Suprapubic skin (tissue), 4 donors: ENCODE measurements at regions not wholly inside any gene's neighbourhood (a gene's known extent, or its start where the extent isn't known, plus 50 kb on each side); places are given as distances from the start of the nearest gene placed in this dataset.

Experiments
- DNase-seq, 2 donors: peaks; one replicate each; pipeline ENCODE4 v3.0.0-alpha.2; 2019; ENCODE audit warnings: low spot score in 2 of 2
- H3K27ac ChIP-seq: fragments of 200-600 bp; sonication (generic); one replicate; pipeline ENCODE4 v1.5.1; 2019
- H3K27me3 ChIP-seq: fragments of 200-600 bp; sonication (generic); one replicate; pipeline ENCODE4 v1.5.1; 2019
- H3K36me3 ChIP-seq: fragments of 200-600 bp; sonication (generic); one replicate; pipeline ENCODE4 v1.5.1; 2019
- H3K4me1 ChIP-seq: fragments of 200-600 bp; sonication (generic); one replicate; pipeline ENCODE4 v1.5.1; 2019
- H3K4me3 ChIP-seq: fragments of 200-600 bp; sonication (generic); one replicate; pipeline ENCODE4 v1.5.1; 2019; ENCODE audit warnings: mild to moderate bottlenecking
- H3K9me3 ChIP-seq: fragments of 200-600 bp; sonication (generic); one replicate; pipeline ENCODE4 v1.5.1; 2019
- CTCF ChIP-seq, 2 donors: fragments of 200-600 bp in 1 of 2; fragments of 450-650 bp in 1 of 2; sonication (generic) in 1 of 2; IDR thresholded peaks; one replicate each; pipeline ENCODE4 v1.5.1; 2016 to 2019; ENCODE audit warnings: antibody characterized with exemption in 2 of 2, mild to moderate bottlenecking in 1 of 2, moderate library complexity in 1 of 2
- EP300 ChIP-seq: sonication (generic); formaldehyde crosslinking; IDR thresholded peaks from one replicate; pipeline ENCODE4 v1.6.1; 2017; ENCODE audit warnings: antibody characterized with exemption
- POLR2A ChIP-seq, 2 donors: fragments of 450-650 bp; IDR thresholded peaks; one replicate each; pipeline ENCODE4 v1.6.1; 2017; ENCODE audit warnings: antibody characterized with exemption in 2 of 2, mild to moderate bottlenecking in 2 of 2, moderate library complexity in 2 of 2
- POLR2AphosphoS5 ChIP-seq, 3 donors: sonication (generic); formaldehyde crosslinking; IDR thresholded peaks; one replicate each; pipeline ENCODE4 v1.6.1; 2017; ENCODE audit warnings: antibody characterized with exemption in 3 of 3
- WGBS: methylation state at CpG from one replicate; pipeline ENCODE4 v1.1.5; 2018; 5-methylcytosine and 5-hydroxymethylcytosine counted together

DNA sequence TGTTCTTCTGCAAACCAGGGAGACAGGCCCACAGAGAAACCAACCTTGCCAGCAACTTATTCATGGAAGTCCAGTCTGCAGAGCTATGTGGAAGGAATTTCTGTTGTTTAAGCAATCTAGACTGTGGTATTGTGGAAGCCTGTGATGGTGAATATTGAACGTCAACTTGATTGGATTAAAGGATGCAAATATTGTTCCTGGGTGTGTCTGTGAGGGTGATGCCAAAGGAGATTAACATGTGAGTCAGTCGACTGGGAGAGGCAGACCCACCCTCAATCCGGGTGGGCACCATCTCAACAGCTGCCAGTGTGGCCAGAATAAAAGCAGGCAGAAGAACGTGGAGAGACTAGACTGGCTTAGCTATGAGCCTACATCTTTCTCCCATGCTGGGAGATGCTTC lies 606.0 kb downstream of the EFNB2 start:
- Histone ChIP-seq H3K4me1 (no peaks in the 10 kb centered on the region), H3K27ac (no peak overlapping the region), H3K36me3 (no peaks in the 10 kb centered on the region), H3K27me3 (no peaks in the 10 kb centered on the region), H3K4me3 (no peak overlapping the region), H3K9me3 (no peaks in the 10 kb centered on the region)
- WGBS: 31% methylated on average over 4 of the region's 4 CpGs
- TF ChIP-seq POLR2A (IDR thresholded peaks at IDR 0.05) (no peak), POLR2AphosphoS5 (IDR thresholded peaks at IDR 0.05) (no peak), EP300 (no peak), CTCF (IDR thresholded peaks at IDR 0.05) (no peak)
- no peak for DNase-seq

- no peak for DNase-seq
- Histone ChIP-seq H3K4me1 (no peaks in the 10 kb centered on the region), H3K27me3 (no peaks in the 10 kb centered on the region), H3K36me3 (no peaks in the 10 kb centered on the region), H3K4me3 (no peak overlapping the region), H3K9me3 (no peaks in the 10 kb centered on the region), H3K27ac (no peak overlapping the region)
- WGBS: 94% methylated on average over 4 of the region's 4 CpGs
- TF ChIP-seq EP300 (no peak), CTCF (IDR thresholded peaks at IDR 0.05) (no peak), POLR2AphosphoS5 (IDR thresholded peaks at IDR 0.05) (no peak), POLR2A (IDR thresholded peaks at IDR 0.05) (no peak)
These were observed 606.6 kb downstream of the EFNB2 start for GRCh38 chr13:105928901-105929300.

DNA sequence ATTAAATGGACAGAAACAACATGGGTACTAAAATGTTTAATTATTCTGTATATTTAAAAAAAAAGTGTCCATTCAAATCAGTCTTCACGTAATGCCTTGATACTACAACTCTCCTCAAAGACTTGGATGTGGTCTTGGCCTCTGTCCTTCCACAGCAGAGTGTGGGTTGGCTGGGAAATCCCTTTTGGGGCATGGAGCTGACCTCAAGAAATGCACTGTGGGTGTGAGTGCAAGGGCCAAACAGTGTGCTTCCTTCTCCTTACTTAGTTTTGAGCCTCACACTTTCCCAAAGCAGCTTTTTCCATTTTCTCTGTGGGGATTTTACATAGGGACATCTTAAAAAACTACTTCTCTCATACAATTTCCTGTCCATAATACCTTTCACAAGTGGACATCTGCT lies 607.4 kb downstream of the EFNB2 start:
- H3K9me3 ChIP-seq: no peaks in the 10 kb centered on the region
- 85% methylated on average over 1 of the region's 1 CpG for WGBS
- H3K4me1 ChIP-seq: no peaks in the 10 kb centered on the region
- TF ChIP-seq EP300 (no peak), POLR2AphosphoS5 (IDR thresholded peaks at IDR 0.05) (no peak), POLR2A (IDR thresholded peaks at IDR 0.05) (no peak), CTCF (IDR thresholded peaks at IDR 0.05) (no peak)
- H3K27me3 ChIP-seq: no peaks in the 10 kb centered on the region
- no peak overlapping the region for H3K4me3 ChIP-seq
- no peak for DNase-seq
- no peak overlapping the region for H3K27ac ChIP-seq
- H3K36me3 ChIP-seq: no peaks in the 10 kb centered on the region

GRCh38 chr13:105925496-105925895 lies 610.0 kb downstream of the EFNB2 start:
- Histone ChIP-seq H3K36me3 (no peaks in the 10 kb centered on the region), H3K27ac (no peak overlapping the region), H3K4me3 (no peak overlapping the region), H3K4me1 (no peaks in the 10 kb centered on the region), H3K9me3 (no peaks in the 10 kb centered on the region), H3K27me3 (no peaks in the 10 kb centered on the region)
- TF ChIP-seq POLR2AphosphoS5 (IDR thresholded peaks at IDR 0.05) (no peak), POLR2A (IDR thresholded peaks at IDR 0.05) (no peak)
- 49% methylated on average over 2 of the region's 2 CpGs for WGBS
- DNase-seq: no peak

DNA sequence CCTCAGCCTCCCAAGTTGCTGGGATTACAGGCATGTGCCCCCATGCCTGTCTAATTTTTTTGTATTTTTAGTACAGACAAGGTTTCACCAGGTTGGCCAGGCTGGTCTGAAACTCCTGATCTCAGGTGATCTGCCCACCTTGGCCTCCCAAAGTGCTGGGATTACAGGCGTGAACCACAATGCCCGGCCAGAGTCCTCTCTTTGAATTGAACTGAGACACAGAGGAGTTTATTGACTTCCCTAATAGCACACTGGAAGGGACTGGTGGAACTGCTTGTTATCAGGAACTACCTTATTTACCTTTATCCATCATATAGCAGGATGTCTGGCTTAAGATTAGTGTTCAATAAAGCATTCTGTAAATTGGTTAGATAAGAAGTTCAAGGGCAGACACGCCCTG lies 613.8 kb downstream of the EFNB2 start:
- no peak overlapping the region for H3K4me3 ChIP-seq
- H3K27me3 ChIP-seq: no peaks in the 10 kb centered on the region
- H3K27ac ChIP-seq: no peak overlapping the region
- H3K36me3 ChIP-seq: no peaks in the 10 kb centered on the region
- H3K4me1 ChIP-seq: peaks cover 3% of the 10 kb centered on the region
- no peak for DNase-seq
- no peaks in the 10 kb centered on the region for H3K9me3 ChIP-seq
- TF ChIP-seq CTCF (IDR thresholded peaks at IDR 0.05) (no peak), POLR2AphosphoS5 (IDR thresholded peaks at IDR 0.05) (no peak)
- 67% methylated on average over 3 of the region's 3 CpGs for WGBS

GRCh38 chr13:105920370-105920769 lies 615.1 kb downstream of the EFNB2 start:
- 64% methylated on average over 4 of the region's 4 CpGs for WGBS
- Histone ChIP-seq H3K4me3 (no peak overlapping the region), H3K27ac (no peak overlapping the region), H3K4me1 (peaks cover 3% of the 10 kb centered on the region), H3K27me3 (no peaks in the 10 kb centered on the region), H3K9me3 (no peaks in the 10 kb centered on the region), H3K36me3 (no peaks in the 10 kb centered on the region)
- no peak for DNase-seq
- TF ChIP-seq POLR2AphosphoS5 (IDR thresholded peaks at IDR 0.05): no peak
- no peak for TF ChIP-seq POLR2A (IDR thresholded peaks at IDR 0.05)
- no peak for TF ChIP-seq EP300
- no peak for TF ChIP-seq CTCF (IDR thresholded peaks at IDR 0.05)
